ENCODE measurements at regions not wholly inside any gene's neighbourhood (a gene's known extent, or its start where the extent isn't known, plus 50 kb on each side); places are given as distances from the start of the nearest gene placed in this dataset.

DNA sequence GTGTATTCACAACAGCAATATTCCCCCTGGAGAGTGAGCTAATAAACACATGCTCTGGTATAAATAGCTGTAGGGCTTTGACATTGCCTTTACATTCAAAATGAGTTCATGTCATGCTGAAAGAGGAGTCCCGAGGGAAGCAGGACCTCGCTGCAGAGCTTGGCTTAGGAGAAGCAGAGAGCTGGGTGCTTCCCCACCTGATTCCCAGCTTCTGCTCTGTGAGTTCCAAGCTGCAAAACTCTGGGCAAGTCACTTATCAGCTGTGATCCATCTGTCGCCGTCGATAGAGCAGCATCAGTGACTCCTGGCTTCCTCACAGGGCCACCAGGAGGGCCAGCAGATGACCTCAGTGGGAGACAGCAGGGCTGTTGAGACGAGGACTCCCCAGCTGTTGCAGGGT, 241.8 kb downstream of the ANKRD60 start:
- H3K9me3 ChIP-seq (ENCODE audit: insufficient read depth, low read depth, low read length), result no peaks in the 10 kb centered on the region
- no peak overlapping the region for H3K4me2 ChIP-seq (ENCODE audit: low read depth, low read length, poor library complexity, severe bottlenecking)
- H3K27me3 ChIP-seq (ENCODE audit: insufficient read depth, low read length, poor library complexity, severe bottlenecking), result no peaks in the 10 kb centered on the region
- TF ChIP-seq, protein P1, sequence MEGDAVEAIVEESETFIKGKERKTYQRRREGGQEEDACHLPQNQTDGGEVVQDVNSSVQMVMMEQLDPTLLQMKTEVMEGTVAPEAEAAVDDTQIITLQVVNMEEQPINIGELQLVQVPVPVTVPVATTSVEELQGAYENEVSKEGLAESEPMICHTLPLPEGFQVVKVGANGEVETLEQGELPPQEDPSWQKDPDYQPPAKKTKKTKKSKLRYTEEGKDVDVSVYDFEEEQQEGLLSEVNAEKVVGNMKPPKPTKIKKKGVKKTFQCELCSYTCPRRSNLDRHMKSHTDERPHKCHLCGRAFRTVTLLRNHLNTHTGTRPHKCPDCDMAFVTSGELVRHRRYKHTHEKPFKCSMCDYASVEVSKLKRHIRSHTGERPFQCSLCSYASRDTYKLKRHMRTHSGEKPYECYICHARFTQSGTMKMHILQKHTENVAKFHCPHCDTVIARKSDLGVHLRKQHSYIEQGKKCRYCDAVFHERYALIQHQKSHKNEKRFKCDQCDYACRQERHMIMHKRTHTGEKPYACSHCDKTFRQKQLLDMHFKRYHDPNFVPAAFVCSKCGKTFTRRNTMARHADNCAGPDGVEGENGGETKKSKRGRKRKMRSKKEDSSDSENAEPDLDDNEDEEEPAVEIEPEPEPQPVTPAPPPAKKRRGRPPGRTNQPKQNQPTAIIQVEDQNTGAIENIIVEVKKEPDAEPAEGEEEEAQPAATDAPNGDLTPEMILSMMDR (conservative IDR thresholded peaks at IDR 0.05; ENCODE audit: low read length), result no peak
- TF ChIP-seq EZH2phosphoT487 (IDR thresholded peaks at IDR 0.05; ENCODE audit: borderline replicate concordance), result no peak
- H3K79me2 ChIP-seq (ENCODE audit: insufficient read depth, low read length), result no peaks in the 10 kb centered on the region
- H3K36me3 ChIP-seq (ENCODE audit: insufficient read depth, low read length), result no peaks in the 10 kb centered on the region
- no peaks in the 10 kb centered on the region for H3K4me1 ChIP-seq (ENCODE audit: insufficient read depth, low read length, poor library complexity, severe bottlenecking)
- no peak overlapping the region for H3K4me3 ChIP-seq (ENCODE audit: low read length, poor library complexity, severe bottlenecking)
- H4K20me1 ChIP-seq (ENCODE audit: insufficient read depth, low read length, poor library complexity, severe bottlenecking), result no peaks in the 10 kb centered on the region
- H2AFZ ChIP-seq (ENCODE audit: low read length), result no peak overlapping the region
- H3K9ac ChIP-seq (ENCODE audit: low read depth, low read length, poor library complexity, severe bottlenecking), result no peak overlapping the region
- no peaks in the 10 kb centered on the region for H3F3A ChIP-seq (ENCODE audit: low read depth)
- H3K9me2 ChIP-seq (replicated peaks; ENCODE audit: low read depth, low read length), result no peaks in the 10 kb centered on the region

DNA sequence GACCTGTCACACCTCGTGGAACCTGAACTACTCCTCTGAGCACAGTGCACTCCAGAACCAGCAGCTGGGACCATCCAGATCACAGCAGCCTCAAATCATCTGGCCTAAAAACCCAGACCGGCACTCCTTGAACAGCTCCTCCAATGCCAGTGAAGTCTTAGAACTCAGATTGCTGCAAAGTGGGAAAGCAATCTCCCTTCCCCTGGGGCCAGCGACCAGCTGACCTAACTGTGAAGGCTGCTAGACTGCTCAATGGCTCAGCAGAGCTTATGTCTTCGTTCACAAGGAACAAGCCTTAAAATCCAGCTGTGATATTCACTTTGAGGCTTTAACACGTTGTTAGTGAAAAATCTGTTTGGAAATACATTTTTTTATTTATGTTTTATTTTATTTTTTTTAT, 243.2 kb downstream of the ANKRD60 start:
- no peak overlapping the region for H3K4me3 ChIP-seq (ENCODE audit: low read length, poor library complexity, severe bottlenecking)
- TF ChIP-seq, protein P1 (conservative IDR thresholded peaks at IDR 0.05; ENCODE audit: low read length), result no peak
- no peak for TF ChIP-seq EZH2phosphoT487 (IDR thresholded peaks at IDR 0.05; ENCODE audit: borderline replicate concordance)
- H2AFZ ChIP-seq (ENCODE audit: low read length), result no peak overlapping the region

DNA sequence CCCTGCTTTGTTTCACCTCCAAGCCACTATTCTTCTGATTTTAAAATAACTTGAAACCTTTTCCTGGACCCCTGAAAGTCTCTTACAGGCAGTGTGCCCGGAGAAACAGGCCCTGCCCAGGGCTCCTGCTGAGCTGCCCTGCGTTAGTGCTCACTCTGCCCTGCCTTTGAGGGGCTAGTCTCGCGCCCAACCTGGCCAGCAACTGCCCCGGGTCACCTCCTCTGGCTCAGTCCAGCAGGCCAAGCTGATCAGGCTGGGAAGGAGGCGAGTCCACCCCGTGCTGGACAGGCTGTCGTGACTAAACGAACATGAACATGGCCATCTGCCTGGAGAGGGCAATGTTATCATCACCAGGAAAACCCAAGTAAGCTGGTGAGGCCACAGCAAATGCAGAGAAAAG, 245.4 kb downstream of the ANKRD60 start:
- Histone ChIP-seq H3K79me2 (ENCODE audit: insufficient read depth, low read length) (no peaks in the 10 kb centered on the region), H3K4me2 (ENCODE audit: low read depth, low read length, poor library complexity, severe bottlenecking) (no peak overlapping the region), H3F3A (ENCODE audit: low read depth) (no peaks in the 10 kb centered on the region), H4K20me1 (ENCODE audit: insufficient read depth, low read length, poor library complexity, severe bottlenecking) (no peaks in the 10 kb centered on the region), H3K27me3 (ENCODE audit: insufficient read depth, low read length, poor library complexity, severe bottlenecking) (no peaks in the 10 kb centered on the region), H2AFZ (ENCODE audit: low read length) (no peak overlapping the region), H3K4me1 (ENCODE audit: insufficient read depth, low read length, poor library complexity, severe bottlenecking) (no peaks in the 10 kb centered on the region), H3K9ac (ENCODE audit: low read depth, low read length, poor library complexity, severe bottlenecking) (no peak overlapping the region), H3K36me3 (ENCODE audit: insufficient read depth, low read length) (no peaks in the 10 kb centered on the region), H3K9me3 (ENCODE audit: insufficient read depth, low read depth, low read length) (no peaks in the 10 kb centered on the region), H3K4me3 (ENCODE audit: low read length, poor library complexity, severe bottlenecking) (no peak overlapping the region), H3K9me2 (replicated peaks; ENCODE audit: low read depth, low read length) (no peaks in the 10 kb centered on the region)
- TF ChIP-seq, protein P1 (conservative IDR thresholded peaks at IDR 0.05; ENCODE audit: low read length), result no peak
- TF ChIP-seq EZH2phosphoT487 (IDR thresholded peaks at IDR 0.05; ENCODE audit: borderline replicate concordance), result no peak

More for the DNA sequence above, 243.2 kb downstream of the ANKRD60 start:
- Histone ChIP-seq H3K9ac (ENCODE audit: low read depth, low read length, poor library complexity, severe bottlenecking) (no peak overlapping the region), H3K36me3 (ENCODE audit: insufficient read depth, low read length) (no peaks in the 10 kb centered on the region), H3K9me2 (replicated peaks; ENCODE audit: low read depth, low read length) (no peaks in the 10 kb centered on the region), H3K9me3 (ENCODE audit: insufficient read depth, low read depth, low read length) (no peaks in the 10 kb centered on the region), H3K79me2 (ENCODE audit: insufficient read depth, low read length) (no peaks in the 10 kb centered on the region), H3K27me3 (ENCODE audit: insufficient read depth, low read length, poor library complexity, severe bottlenecking) (no peaks in the 10 kb centered on the region), H4K20me1 (ENCODE audit: insufficient read depth, low read length, poor library complexity, severe bottlenecking) (no peaks in the 10 kb centered on the region), H3K4me1 (ENCODE audit: insufficient read depth, low read length, poor library complexity, severe bottlenecking) (no peaks in the 10 kb centered on the region), H3F3A (ENCODE audit: low read depth) (no peaks in the 10 kb centered on the region), H3K4me2 (ENCODE audit: low read depth, low read length, poor library complexity, severe bottlenecking) (no peak overlapping the region)
